ENCODE measurements at regions not wholly inside any gene's neighbourhood (a gene's known extent, or its start where the extent isn't known, plus 50 kb on each side); places are given as distances from the start of the nearest gene placed in this dataset.
"Not testable (repeated sequence)": the region's sequence is repeated elsewhere in the genome, so short reads cannot be mapped to it uniquely, and the experiment has no call there.

DNA sequence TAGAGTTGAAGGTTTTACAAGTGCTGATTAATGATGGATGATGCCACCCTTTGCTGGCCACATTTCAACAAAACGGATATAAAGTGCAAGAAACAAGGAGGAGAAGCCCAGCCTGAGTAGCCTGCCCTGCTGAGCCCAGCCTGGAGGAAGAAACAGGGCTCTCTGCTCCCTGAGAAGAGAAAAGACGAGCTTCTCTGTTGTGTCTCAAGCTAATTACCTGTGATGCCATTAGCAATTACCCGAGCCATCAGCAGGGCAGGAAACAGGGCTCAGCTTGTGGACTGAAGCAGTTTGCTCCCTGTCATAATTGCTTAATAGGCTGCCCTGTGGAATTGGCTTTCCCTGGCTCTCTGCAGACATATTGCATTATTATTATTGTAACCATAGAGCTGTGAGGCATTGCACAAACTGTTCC is 709.3 kb upstream of the AUTS2 start:
- no peaks in the 10 kb centered on the region for H3K36me3 ChIP-seq
- no peaks in the 10 kb centered on the region for H3K4me1 ChIP-seq
- H3K9me3 ChIP-seq = no peaks in the 10 kb centered on the region
- H3K27me3 ChIP-seq = no peaks in the 10 kb centered on the region
- TF ChIP-seq, protein P1, sequence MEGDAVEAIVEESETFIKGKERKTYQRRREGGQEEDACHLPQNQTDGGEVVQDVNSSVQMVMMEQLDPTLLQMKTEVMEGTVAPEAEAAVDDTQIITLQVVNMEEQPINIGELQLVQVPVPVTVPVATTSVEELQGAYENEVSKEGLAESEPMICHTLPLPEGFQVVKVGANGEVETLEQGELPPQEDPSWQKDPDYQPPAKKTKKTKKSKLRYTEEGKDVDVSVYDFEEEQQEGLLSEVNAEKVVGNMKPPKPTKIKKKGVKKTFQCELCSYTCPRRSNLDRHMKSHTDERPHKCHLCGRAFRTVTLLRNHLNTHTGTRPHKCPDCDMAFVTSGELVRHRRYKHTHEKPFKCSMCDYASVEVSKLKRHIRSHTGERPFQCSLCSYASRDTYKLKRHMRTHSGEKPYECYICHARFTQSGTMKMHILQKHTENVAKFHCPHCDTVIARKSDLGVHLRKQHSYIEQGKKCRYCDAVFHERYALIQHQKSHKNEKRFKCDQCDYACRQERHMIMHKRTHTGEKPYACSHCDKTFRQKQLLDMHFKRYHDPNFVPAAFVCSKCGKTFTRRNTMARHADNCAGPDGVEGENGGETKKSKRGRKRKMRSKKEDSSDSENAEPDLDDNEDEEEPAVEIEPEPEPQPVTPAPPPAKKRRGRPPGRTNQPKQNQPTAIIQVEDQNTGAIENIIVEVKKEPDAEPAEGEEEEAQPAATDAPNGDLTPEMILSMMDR (IDR thresholded peaks at IDR 0.05) = no peak
- H3K4me3 ChIP-seq = no peak overlapping the region
- H3K27ac ChIP-seq = no peak overlapping the region
- DNase-seq (ENCODE audit: low spot score) = no peak

DNA sequence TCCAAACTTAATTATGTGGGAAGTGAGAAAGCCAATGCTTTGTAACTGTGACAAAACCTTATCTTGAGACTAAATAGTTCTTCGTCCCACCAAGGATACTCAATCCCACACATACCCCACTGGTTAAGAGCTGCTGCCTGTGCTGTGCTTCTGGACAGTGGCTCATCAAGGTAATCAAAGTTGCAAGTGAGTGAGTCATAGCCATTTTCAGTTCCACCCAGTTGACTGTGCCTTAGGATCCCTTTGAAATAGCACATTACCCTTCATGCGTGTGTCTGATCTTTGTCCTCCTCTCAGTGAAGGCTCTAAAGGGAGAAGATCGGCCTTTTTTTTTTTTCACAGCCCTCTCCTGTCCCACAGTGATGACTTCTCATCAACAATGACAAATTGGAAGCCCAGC is 706.0 kb upstream of the AUTS2 start:
- no peaks in the 10 kb centered on the region for H3K27me3 ChIP-seq
- H3K4me1 ChIP-seq = no peaks in the 10 kb centered on the region
- H3K4me3 ChIP-seq = no peak overlapping the region
- no peaks in the 10 kb centered on the region for H3K36me3 ChIP-seq
- TF ChIP-seq, protein P1 (IDR thresholded peaks at IDR 0.05) = no peak
- no peak for DNase-seq (ENCODE audit: low spot score)
- H3K27ac ChIP-seq = no peak overlapping the region
- H3K9me3 ChIP-seq = no peaks in the 10 kb centered on the region

DNA sequence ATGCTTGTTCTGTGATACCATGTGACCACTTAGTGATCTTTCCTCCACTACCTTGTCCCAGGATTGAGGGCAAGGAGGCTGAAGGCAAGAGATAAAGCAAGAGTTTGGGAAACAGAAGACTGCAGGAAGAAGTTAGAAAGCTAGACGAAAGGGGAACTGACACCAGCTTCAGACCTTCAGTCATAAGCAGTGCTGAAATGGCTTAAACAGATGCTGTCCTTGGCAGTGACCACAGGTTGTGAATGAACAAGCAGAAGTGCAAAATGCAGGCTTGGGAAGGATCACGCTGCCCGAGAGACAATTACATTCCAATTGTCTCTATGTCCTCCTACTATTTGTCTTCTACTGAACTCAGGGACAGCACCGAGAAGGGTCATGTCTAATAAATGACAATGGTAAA is 704.9 kb upstream of the AUTS2 start:
- DNase-seq (ENCODE audit: low spot score) = no peak
- no peak overlapping the region for H3K4me3 ChIP-seq
- H3K9me3 ChIP-seq = no peaks in the 10 kb centered on the region
- TF ChIP-seq, protein P1 (IDR thresholded peaks at IDR 0.05) = no peak
- no peaks in the 10 kb centered on the region for H3K4me1 ChIP-seq
- H3K27me3 ChIP-seq = no peaks in the 10 kb centered on the region
- no peak overlapping the region for H3K27ac ChIP-seq
- H3K36me3 ChIP-seq = no peaks in the 10 kb centered on the region

DNA sequence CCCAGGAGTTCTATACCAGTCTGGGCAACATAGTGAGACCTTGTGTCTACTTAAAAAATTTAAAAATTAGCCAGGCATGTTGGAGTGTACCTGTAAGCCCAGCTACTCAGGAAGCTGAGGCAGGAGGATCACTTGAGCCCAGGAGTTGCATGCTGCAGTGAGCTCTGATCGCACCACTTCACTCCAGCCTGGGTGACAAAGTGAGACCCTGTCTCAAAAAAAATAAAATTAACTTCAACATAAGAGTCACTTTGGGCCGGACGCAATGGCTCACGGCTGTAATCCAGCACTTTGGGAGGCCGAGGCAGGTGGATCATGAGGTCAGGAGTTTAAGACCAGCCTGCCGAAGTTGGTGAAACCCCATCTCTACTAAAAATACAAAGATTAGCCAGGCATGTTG is 699.1 kb upstream of the AUTS2 start:
- DNase-seq (ENCODE audit: low spot score); H3K4me1 ChIP-seq; H3K36me3 ChIP-seq; H3K4me3 ChIP-seq; H3K27me3 ChIP-seq; H3K9me3 ChIP-seq; H3K27ac ChIP-seq: not testable (repeated sequence)

DNA sequence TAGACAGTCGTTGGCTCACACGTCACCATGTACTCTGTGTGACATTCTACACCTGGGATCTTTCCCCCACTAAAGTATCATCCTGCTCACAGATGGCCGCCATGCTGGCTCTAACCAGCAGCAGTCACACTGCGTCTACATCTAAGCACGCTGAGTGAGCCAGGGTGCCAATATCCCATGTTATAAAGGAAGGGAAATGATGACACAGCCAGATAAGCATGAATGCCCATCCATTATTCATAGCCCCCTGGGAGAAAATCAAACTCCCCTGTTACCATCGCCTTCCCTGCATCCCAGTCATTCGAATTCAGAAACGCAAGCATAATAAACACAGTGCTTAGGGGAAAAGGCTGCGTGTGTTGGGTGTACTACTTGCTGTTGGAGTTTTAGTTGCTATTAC is 698.2 kb upstream of the AUTS2 start:
- Histone ChIP-seq H3K4me3 (no peak overlapping the region), H3K27ac (no peak overlapping the region), H3K36me3 (no peaks in the 10 kb centered on the region), H3K9me3 (no peaks in the 10 kb centered on the region), H3K4me1 (no peaks in the 10 kb centered on the region), H3K27me3 (no peaks in the 10 kb centered on the region)
- no peak for DNase-seq (ENCODE audit: low spot score)
- TF ChIP-seq, protein P1 (IDR thresholded peaks at IDR 0.05) = no peak

DNA sequence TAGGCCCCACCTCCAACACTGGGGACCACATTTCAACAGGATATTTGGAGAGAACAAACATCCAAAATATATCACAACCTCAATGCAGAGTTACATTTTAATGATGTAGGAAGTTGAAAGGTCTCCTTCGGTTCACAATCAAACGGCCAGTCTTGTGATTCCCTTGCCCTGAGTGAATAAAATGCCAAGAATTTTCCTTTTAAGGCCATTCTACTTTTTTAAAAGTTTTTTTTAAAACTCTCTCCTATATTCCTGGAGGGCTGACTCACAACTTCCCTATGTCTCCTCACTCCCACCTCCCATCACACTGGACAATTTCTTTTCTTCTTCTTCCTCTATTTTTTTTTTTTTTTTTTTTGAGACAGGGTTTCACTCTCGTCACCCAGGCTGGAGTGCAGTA is 693.6 kb upstream of the AUTS2 start:
- no peak overlapping the region for H3K27ac ChIP-seq
- H3K4me1 ChIP-seq = no peaks in the 10 kb centered on the region
- no peaks in the 10 kb centered on the region for H3K9me3 ChIP-seq
- H3K4me3 ChIP-seq = no peak overlapping the region
- no peaks in the 10 kb centered on the region for H3K36me3 ChIP-seq
- DNase-seq (ENCODE audit: low spot score) = no peak
- no peaks in the 10 kb centered on the region for H3K27me3 ChIP-seq
- TF ChIP-seq, protein P1 (IDR thresholded peaks at IDR 0.05) = no peak
